Hepatocyte (in vitro differentiated cells): ENCODE measurements at regions not wholly inside any gene's neighbourhood (a gene's known extent, or its start where the extent isn't known, plus 50 kb on each side); places are given as distances from the start of the nearest gene placed in this dataset.
"Not testable (repeated sequence)": the region's sequence is repeated elsewhere in the genome, so short reads cannot be mapped to it uniquely, and the experiment has no call there.

ENCODE experiments used
- CTCF ChIP-seq: fragments of 200-600 bp; sonication (generic); IDR thresholded peaks from 2 replicates; pipeline ENCODE4 v1.5.1; 2016; ENCODE audit warnings: antibody characterized with exemption, mild to moderate bottlenecking; ENCODE audit not compliant: poor library complexity
- EZH2 ChIP-seq: fragments of 200-600 bp; sonication (generic); IDR thresholded peaks from 2 replicates; pipeline ENCODE4 v1.6.1; 2016; ENCODE audit warnings: antibody characterized with exemption, mild to moderate bottlenecking, borderline replicate concordance
- EZH2phosphoT487 ChIP-seq: fragments of 200-600 bp; sonication (generic); IDR thresholded peaks from one replicate; pipeline ENCODE4 v1.6.1; 2018; ENCODE audit warnings: antibody characterized with exemption, mild to moderate bottlenecking, low read depth, moderate library complexity; ENCODE audit not compliant: unreplicated experiment, severe bottlenecking

GRCh38 chr20:47842004-47842403 is 56.7 kb upstream of the SULF2 start:
- TF ChIP-seq CTCF, EZH2, EZH2phosphoT487: not testable (repeated sequence)
